ENCODE measurements at regions not wholly inside any gene's neighbourhood (a gene's known extent, or its start where the extent isn't known, plus 50 kb on each side); places are given as distances from the start of the nearest gene placed in this dataset.

DNA sequence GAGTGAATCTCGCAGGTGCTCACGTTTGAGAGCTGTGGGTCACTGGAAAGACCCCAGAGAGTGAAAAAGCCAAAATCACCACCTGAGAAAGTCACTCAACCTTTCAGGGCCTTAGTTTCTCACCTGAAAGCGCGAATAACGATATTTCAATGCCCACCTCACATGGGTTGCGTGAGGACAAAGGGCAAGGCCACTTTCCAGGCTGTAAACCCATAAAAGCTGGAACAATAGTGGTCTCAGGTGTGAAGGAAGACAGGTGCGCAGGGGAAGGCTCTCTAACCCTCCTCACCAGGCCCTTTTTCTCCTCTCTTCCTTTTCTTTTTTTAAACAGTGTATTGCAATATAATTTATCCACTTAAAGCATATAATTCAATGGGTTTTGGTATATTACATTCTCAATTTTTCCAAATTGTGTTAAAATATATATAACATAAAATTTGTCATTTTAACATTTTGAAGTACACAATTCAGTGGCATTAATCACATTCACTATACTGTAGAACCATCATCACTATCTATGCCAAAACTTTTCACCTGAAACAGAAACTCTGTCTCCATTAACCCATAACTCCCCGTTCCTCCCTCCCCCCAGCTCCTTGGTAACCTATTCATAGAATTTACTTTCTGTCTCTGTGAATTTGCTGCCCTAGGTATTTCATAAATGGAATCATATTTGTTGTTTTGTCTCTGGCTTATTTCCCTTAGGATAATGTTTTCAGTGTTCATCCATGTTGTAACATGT lies 118.4 kb upstream of the TNR start:
- Histone ChIP-seq H3K4me1 (replicated peaks in 1 of 2) (no peaks in the 10 kb centered on the region), H3K9me3 (replicated peaks in 1 of 3) (no peaks in the 10 kb centered on the region), H3K27ac (no peak overlapping the region), H3K4me3 (no peak overlapping the region), H3K36me3 (replicated peaks in 1 of 2) (no peaks in the 10 kb centered on the region), H3K27me3 (no peaks in the 10 kb centered on the region)
- WGBS, 4 donors: 75 to 86% (median 78%) methylated on average over 8 of the region's 8 CpGs
- intact Hi-C loops (cut with DNase I): no loop called here
- TF ChIP-seq, protein P1, sequence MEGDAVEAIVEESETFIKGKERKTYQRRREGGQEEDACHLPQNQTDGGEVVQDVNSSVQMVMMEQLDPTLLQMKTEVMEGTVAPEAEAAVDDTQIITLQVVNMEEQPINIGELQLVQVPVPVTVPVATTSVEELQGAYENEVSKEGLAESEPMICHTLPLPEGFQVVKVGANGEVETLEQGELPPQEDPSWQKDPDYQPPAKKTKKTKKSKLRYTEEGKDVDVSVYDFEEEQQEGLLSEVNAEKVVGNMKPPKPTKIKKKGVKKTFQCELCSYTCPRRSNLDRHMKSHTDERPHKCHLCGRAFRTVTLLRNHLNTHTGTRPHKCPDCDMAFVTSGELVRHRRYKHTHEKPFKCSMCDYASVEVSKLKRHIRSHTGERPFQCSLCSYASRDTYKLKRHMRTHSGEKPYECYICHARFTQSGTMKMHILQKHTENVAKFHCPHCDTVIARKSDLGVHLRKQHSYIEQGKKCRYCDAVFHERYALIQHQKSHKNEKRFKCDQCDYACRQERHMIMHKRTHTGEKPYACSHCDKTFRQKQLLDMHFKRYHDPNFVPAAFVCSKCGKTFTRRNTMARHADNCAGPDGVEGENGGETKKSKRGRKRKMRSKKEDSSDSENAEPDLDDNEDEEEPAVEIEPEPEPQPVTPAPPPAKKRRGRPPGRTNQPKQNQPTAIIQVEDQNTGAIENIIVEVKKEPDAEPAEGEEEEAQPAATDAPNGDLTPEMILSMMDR (IDR thresholded peaks at IDR 0.05): no peak
- no peak for TF ChIP-seq POLR2A (IDR thresholded peaks at IDR 0.05)
- no peak for DNase-seq

DNA sequence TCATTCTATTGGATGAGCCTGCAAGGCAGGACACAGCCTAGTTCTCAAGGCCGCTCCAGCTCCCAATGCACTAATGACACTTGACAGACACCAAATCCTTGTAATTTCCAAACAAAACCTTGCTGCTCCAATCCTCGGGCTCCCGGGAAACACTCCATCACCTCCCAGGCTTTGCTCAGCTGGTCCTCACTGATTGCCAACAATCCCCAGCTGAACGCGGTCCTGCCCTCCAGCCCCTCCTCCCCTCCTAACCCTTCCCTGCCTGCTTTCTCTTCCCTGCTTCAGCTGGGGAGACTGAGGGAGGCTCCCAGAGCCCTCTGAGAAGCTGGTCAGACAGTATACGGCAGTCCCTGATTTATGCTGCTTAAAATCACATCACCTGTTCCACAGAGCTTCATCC lies 114.4 kb upstream of the TNR start:
- Histone ChIP-seq H3K4me3 (no peak overlapping the region), H3K27ac (no peak overlapping the region), H3K27me3 (no peaks in the 10 kb centered on the region), H3K36me3 (replicated peaks in 1 of 2) (no peaks in the 10 kb centered on the region), H3K9me3 (replicated peaks in 1 of 3) (no peaks in the 10 kb centered on the region), H3K4me1 (replicated peaks in 1 of 2) (no peaks in the 10 kb centered on the region)
- DNase-seq: no peak
- intact Hi-C loops (cut with DNase I): no loop called here
- TF ChIP-seq, protein P1 (IDR thresholded peaks at IDR 0.05): no peak
- no peak for TF ChIP-seq POLR2A (IDR thresholded peaks at IDR 0.05)
- 24 to 38% (median 31%) methylated on average over 6 of the region's 6 CpGs for WGBS, 4 donors

DNA sequence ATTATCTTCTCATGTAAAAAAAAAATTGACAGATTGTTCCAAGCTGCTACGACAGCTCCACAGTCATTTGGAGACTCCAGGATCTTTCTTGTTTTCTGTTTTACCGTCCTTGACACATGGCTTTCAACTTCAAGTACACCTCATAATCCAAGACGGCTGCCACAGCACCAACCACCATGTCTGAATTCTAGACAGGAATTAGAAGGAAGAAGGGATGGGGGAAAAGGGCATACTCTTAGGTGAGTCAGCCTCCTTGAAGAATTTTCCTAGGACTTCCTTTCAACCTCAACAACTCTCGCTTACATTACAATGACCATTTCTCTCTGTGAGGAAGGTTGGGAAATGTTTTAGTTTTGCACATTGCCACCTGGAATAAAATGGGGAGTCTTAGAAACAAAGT lies 110.3 kb upstream of the TNR start:
- Histone ChIP-seq H3K9me3 (replicated peaks in 1 of 3) (no peaks in the 10 kb centered on the region), H3K4me1 (replicated peaks in 1 of 2) (no peaks in the 10 kb centered on the region), H3K27me3 (no peaks in the 10 kb centered on the region), H3K27ac (no peak overlapping the region), H3K36me3 (replicated peaks in 1 of 2) (no peaks in the 10 kb centered on the region), H3K4me3 (no peak overlapping the region)
- 79 to 89% (median 80%) methylated on average over 4 of the region's 4 CpGs for WGBS, 4 donors
- DNase-seq: no peak
- intact Hi-C loops (cut with DNase I): no loop called here
- TF ChIP-seq, protein P1 (IDR thresholded peaks at IDR 0.05): no peak
- no peak for TF ChIP-seq POLR2A (IDR thresholded peaks at IDR 0.05)

DNA sequence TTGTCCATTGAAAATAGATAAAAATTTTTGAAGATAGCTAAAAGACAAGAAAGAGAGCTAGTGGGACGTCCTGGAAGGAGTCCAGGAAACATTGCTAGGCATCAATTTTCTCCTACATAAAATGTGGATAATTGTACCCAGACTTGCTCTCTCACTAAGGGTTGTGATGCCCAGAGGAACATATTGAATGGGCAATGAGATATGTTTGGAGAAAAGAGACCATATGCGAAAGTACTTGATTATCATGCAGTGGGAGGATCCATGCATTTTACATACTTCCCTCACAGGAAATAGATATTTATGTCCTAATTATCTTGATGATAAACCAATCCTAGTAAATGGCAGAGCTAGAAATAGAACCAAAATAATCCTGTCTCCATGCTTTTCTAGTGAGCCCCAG lies 108.4 kb upstream of the TNR start:
- Histone ChIP-seq H3K27me3 (no peaks in the 10 kb centered on the region), H3K36me3 (replicated peaks in 1 of 2) (no peaks in the 10 kb centered on the region), H3K27ac (no peak overlapping the region), H3K9me3 (replicated peaks in 1 of 3) (no peaks in the 10 kb centered on the region), H3K4me3 (no peak overlapping the region), H3K4me1 (replicated peaks in 1 of 2) (no peaks in the 10 kb centered on the region)
- 67 to 81% (median 74%) methylated on average over 2 of the region's 2 CpGs for WGBS, 4 donors
- DNase-seq: no peak
- TF ChIP-seq POLR2A (IDR thresholded peaks at IDR 0.05): no peak
- TF ChIP-seq, protein P1 (IDR thresholded peaks at IDR 0.05): no peak
- intact Hi-C loops (cut with DNase I): no loop called here
